HG03571 (cell line): ENCODE measurements at regions not wholly inside any gene's neighbourhood (a gene's known extent, or its start where the extent isn't known, plus 50 kb on each side); places are given as distances from the start of the nearest gene placed in this dataset.
A peak's percentile ranks its signal among the peaks of the same experiment; 100 is the strongest.

ENCODE experiments used
- ATAC-seq: cut with Tn5 transposase; IDR thresholded peaks from one replicate; pipeline ENCODE4 v1.9.1; 2021; ENCODE audit not compliant: unreplicated experiment

DNA sequence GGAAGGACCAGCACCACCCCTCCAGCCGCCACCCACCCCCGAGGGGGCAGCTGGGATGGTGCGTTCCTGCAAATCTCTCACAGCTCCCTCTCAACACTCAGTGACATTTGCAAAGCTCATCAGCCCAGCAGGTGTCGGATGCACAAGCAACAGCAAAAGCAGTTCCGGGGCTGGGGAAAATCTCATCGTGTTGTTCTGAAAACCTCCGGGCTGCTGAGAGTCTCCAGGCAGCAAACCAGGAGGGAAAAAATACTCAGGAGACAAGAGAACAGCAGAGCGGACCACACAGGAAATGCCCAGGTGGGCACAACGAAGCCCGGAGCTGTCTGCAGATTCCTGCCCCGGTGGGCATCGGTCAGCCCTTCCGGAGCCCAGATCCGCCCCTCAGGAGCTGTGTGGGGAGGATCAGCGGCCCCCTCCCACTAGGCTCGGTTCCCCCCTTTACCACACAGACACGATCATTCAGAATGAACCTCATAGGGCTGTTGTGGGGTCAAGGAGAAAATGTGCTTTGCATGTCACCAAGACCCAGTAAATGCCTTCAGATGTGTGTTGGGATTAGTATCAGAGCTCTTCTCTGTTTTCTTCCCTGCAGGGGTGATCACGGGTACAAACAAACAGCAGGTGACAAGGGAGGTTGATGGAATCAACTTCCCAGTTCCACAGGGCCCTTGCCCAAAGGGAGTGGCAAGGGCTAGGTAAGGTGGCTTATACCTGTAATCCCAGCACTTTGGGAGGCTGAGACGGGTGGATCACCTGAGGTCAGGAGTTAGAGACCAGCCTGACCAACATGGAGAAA, 127.0 kb upstream of the TIAM1 start:
- ATAC-seq = no peak

DNA sequence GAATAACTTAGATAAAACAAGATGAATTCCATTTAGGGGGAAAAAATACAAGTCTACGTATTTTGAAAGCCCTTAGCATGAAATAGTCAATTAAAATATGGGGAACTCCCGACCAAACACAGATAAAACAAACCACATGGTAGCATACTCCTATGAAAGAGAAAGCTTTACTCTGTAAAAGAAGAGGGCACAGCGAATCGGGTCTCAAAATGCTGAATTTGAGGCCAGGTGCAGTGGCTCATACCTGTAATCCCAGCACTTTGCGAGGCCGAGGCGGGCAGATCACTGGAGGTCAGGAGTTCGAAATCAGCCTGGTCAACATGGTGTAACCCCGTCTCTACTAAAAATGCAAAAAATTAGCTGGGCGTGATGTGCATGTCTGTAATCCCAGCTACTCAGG, 116.9 kb upstream of the TIAM1 start:
- no peak for ATAC-seq

DNA sequence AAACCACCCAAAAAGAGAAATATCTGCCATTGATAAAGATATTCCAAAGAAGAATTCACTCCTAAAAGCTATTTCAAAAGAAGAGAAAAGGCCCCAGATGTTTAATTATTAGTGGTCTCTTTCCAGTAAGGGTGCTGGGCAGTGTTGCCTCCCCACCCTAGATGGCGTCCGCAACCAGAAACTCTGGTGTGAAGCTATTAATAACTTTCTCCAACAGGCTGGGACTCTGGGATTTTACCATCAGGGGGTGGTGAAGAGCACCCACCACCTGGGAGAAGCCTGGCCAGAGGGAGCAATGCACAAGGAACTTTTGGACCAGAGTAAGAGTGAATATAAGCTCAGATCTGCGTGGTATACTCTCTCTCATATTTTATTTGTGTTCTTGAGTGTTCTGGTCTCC, 115.4 kb upstream of the TIAM1 start:
- no peak for ATAC-seq

DNA sequence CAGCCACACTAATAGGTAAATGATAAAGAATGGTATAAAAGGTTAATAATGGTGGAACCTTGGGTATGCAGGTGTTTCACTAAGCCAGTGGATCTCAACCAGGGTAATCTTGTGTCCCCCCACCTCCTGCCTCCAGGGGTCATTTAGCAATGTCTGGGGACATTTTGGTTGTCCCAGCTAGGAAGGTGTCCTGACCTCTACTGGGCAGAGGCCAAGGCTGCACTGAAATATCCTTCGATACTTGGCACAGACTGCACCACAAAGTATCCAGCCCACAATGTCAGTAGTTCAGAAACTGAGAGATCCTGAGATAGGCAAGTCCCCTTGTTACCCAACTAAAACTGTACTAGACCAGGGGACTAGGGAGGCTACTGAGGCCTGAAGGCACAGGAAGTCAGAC, 113.6 kb upstream of the TIAM1 start:
- no peak for ATAC-seq

DNA sequence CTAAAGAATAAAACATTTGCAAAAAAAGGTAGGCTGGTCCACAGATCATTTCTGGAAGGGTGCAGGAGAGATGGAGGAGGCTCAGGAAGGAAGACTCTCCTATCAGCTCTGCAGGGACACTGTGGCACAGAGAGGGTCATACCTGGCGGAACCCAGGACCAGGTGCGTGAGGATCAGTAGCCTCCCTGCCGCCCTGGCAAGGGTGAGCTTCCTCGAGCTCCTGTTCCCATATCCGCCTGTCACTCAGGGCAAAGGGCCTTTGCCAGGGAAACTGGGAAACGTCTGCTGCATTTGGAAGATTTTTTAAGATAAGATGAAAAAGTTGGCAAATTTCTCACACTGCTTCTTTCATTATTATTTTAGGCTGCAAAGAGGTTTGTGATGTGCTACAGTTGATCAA, 112.1 kb upstream of the TIAM1 start:
- no peak for ATAC-seq

DNA sequence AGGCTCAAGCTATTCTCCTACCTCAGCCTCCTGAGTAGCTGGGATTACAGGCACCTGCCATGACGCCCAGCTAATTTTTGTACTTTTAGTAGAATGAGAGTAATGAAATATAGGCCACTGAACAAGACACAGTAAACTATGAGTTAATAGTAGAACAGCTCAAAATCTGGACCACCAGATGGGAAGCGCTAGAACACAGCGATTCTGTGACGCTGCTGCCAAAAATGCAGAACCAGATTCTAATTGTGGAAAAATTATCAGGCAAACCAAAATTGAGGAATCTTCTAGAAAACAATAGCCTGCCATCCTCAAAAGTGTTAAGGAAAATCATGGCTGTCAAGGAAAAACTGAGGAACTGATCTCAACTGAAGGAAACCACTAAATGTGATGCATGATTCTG, 111.4 kb upstream of the TIAM1 start:
- no peak for ATAC-seq

DNA sequence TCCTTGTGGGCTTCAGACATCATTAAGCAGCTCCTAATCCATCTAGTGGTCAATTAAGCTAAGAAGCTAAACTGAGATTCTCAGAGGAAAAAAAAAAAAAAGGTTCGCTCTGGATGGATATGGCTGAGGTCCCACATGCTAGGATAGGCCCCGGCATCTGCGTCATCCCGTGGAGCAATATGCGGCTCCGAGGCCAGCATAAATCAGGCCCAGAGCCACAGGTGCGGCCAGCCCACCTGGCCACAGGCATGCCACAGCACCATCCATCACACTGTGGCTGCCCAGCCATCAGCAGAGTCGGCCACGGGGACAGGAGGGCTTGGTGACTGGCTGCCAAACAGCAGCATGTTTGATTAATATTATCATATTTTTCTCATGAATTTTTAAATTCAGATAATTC, 106.9 kb upstream of the TIAM1 start:
- no peak for ATAC-seq

DNA sequence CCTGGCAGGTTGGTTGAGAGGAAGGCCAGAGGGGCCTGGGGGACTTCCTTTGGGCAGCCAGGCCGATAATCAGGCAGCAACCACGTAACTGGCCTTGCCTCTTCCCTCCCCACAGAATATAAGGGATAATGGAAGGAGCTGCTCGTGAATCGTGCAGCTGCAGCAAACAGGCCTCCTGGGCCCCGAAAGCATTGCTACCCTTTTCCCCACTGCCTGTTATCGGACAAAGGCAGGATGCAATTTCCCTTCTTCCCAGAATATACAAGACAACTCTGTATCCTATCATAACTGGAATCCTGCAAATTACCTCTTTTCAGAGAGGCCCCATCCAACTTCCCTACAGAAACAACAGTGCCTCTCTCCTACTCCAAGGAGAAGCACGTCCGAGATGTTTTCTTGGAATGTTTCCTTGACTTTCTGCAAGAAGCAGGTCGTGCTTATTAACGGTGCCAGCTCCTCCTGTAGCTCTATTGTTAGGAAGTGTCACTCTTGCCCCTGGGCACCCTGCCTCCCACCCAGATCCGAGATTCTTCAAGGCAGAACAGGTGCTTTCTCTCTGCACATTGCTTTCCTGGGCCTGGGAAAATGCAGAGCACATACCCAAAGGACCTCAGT, 106.0 kb upstream of the TIAM1 start:
- no peak for ATAC-seq

DNA sequence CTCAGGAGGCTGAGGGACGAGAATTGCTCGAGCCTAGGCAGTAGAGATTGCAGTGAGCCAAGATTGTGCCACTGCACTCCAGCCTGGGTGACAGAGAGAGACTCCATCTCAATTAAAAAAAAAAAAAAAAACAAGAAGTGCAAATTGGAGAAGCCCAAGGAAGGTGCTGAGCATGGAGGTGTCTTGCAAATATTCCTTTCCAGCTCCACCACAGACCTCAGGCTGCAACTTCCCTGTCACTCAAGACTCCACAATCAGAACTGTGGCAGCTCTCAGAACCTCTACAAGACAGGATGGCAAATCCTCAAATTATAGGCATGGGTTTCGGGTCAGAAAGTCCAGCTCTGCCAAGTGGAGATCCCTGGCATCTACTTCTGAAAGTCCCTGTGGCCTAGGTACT, 104.4 kb upstream of the TIAM1 start:
- ATAC-seq = no peak

DNA sequence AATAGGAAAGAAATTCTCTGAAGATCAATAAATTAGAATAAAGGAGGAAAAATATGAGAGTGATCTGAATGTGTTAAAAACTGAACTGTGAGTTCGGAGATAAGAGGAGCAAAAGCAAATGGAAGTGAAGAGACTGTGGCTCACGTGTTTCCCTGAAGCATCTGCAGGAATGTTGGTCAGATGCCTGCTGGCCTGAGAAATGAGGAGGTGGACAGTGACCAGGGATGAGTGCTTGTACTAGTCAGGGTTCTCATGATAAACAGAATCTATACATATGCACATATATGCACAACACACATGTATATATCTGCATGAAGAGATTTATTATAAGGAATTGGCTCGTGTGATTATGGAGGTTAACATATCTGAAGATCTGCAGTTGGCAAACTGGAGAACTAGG, 103.4 kb upstream of the TIAM1 start:
- ATAC-seq = no peak

DNA sequence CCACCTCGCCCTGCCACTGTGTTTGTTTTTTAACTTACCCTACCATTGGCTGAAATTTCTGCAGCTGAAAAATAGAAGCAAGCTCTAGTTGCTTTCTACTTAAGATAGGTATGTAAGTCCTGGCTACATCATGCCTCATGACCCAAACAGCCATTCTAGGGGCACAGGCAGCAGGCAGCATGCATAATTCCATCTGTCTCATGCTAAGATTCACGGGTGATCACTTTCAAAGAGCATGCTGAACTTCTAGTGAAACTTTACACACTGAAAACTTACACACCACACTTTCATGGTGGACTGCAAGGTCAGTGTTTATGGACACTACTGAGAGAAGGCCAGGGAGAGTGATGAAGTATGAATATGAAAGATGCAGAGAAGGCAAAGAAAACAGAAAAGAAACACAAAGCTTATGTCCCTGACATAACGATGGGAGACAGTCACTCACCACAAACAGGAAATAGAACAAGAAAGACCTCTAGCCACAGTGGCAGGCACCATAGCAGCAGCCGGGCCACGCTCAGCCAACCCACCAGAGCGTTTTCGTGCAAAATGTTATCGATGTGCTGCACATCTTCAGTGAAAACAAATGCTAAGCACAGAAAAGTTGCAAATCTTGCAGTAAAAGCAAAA, 102.3 kb upstream of the TIAM1 start:
- ATAC-seq = peak; percentile 64

DNA sequence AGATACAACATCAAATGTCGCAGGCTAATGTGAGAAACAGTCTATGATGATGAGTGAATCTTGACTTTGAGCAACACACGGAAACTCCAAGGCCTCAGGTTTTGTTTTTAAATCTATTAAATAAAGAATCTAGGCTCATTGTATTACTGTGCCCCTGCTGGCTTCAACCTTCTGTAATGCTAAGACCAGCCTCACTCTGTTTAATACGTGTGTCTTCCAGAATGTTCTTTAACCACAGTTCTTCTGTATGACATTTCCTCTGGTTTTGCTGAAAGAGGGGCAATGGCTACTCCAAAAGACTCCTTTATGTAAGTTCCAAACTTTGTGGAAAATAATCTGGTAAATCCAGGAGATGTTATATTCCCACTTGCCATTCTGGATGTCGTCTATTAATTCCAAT, 101.1 kb upstream of the TIAM1 start:
- no peak for ATAC-seq

DNA sequence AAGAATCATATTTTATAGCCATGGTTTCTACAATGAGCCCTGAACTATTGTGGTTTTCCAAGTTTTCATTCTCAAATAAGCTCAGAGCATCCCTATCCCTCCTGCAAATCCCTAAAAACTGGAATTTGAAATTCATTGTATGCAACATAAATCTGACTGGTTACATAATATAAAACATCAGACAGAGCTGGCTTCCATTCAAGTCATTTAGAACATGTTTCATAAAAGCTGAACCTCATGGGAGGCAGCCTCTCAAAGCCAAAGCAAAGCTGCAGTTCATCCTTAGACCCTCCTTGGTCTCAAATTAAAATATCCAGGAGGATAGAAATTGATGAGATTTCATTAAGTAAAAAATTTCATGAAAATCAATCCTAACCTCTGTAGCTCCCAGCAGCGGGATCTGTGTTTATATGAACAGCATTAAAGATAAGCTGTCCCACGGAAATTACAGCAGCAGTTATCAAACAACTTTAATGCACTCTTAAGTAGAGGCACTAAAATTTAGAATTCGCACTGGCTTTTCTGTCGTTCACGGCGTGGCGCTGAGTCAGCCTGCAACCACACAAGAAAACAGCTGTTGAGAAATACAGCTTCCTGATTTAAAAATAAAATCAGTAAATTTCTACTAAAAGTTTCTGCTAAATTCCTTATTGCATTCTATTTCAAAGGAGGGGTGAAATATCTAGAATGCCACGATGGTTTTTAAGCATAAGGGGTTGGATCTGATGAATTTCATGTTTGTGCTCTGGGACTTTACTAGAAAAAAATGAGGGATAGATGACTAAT, 99.9 kb upstream of the TIAM1 start:
- no peak for ATAC-seq

DNA sequence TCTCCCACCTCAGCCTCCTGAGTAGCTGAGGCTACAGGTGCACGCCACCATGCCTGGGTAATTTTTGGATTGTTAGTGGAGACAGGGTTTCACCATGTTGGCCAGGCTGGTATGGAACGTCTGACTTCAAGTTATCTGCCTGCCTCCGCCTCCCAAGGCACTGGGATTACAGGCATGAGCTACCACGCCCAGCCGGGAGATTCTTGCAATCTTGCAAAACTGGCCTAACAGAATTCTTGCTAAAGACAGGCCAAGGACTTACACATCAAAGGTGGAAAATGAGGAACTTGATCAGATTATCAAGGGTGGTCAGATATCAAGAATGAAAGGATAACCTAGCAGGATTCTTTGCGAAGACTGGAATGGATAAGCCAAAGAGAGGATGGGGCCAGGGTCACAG, 98.3 kb upstream of the TIAM1 start:
- ATAC-seq = no peak

DNA sequence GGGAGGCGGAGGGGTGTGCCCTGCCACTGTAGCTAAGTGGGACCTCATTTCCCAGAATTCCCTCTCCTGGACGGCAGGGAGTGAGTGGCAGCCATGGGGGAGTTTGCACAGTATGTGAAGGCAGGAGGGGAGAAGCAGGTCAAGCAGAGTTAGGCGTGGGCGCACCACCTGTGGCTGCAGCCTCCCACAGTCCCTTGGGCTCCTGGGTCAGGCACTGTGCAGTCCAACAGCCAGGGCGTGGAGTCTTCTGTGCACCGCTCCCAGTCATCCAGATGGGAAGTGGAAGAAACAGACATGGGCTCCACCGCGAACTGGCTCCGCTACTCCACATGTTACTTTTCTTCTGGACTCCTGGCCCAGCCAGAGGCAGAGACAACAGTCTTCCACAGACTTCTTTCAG, 85.4 kb upstream of the TIAM1 start:
- no peak for ATAC-seq

DNA sequence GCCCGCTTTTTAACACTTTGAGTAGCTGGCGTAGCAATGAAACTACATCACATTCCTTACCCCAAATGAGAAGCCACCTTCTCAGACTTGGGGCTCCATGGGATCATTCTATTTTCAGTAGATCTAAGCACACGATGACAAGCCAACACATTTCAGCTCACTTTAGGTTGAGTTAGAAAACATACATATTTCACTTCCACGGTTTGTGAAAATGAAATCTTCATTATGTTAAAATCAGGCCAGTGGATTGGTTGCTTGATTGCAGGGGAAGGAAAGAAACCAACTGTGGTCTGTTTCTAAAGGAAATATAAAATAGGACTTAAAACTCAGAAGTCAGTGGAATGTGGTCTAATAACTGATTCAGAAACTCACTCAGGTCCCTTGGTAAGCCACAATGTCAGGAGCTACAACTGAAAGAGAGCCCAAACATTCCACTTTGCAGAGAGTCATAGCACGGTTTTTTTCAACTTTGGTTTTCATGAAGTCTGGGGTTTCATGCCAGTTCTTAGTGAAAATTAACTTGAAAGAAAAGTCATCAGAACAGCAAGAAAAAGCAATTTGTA, 82.3 kb upstream of the TIAM1 start:
- ATAC-seq = no peak

DNA sequence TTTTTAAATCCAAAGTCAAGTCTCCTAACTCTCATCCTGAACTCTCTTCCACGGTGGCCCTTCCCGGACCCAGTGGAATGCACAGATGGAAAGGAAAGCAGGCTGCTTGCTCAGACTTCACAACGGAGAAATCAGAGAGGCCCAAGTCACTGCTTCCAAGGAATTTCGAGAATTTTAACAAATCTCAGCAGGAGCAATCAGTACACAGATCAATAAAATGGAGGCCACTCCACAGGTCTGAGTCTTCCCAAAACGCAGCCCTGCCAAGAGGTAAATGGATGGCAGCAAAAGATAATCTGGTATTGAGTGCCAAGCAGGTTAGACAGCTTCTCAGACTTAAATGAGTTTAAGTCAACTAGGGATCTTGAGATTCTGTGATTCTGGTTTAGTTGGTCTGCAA, 81.1 kb upstream of the TIAM1 start:
- ATAC-seq = no peak

DNA sequence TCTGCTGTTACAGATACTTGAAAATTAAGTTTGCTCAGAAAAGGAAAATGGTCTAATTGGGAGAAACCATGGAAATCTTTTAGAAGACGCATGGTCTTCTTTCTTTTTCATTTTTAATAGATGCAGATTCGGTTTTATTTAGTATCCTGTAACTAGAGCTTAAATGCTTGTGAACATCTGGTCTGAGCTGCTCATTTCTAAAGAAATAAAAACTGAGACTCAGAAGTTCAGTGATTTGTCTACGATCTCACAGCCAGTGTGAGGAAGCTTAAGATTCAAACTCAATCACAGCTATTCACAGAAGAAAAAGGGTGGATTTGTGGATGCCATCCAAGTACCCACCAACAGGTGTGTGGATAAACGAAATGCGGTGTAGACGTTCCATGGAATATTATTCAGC, 80.0 kb upstream of the TIAM1 start:
- no peak for ATAC-seq

DNA sequence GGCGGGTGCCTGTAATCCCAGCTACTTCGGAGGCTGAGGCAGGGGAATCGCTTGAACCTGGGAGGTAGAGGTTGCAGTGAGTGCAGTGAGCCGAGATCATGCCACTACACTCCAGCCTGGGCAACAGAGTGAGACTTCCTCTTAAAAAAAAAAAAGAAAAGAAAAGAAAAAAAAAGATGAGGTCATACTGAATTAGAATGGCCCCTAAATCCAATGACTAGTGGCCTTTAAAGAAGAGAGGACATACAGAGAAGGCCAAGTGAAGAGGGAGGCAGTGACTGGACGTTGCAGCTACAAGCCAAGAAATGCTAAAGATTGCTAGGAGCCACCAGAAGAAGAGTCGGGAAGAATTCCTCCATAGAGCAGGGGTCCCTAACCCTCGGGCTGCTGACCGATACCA, 76.9 kb upstream of the TIAM1 start:
- no peak for ATAC-seq

DNA sequence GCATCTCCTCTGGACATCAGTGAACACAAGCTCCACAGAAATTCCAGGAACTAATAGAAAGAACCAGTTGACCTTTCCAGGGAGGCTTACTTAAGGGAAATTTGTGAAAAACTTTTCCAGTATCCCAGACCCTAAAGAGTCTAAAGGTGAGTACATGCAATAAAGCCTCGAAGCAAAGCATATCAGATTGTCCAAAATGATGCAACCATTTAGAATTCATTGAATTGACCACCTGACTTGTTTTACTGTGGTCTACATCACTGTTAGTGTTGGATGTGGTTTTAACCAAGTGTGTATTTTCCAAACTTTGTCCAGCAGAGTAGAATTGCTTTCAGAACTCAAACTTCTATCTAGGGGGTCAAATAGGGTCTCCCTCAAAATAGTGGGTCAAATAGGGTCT, 76.3 kb upstream of the TIAM1 start:
- ATAC-seq = no peak

DNA sequence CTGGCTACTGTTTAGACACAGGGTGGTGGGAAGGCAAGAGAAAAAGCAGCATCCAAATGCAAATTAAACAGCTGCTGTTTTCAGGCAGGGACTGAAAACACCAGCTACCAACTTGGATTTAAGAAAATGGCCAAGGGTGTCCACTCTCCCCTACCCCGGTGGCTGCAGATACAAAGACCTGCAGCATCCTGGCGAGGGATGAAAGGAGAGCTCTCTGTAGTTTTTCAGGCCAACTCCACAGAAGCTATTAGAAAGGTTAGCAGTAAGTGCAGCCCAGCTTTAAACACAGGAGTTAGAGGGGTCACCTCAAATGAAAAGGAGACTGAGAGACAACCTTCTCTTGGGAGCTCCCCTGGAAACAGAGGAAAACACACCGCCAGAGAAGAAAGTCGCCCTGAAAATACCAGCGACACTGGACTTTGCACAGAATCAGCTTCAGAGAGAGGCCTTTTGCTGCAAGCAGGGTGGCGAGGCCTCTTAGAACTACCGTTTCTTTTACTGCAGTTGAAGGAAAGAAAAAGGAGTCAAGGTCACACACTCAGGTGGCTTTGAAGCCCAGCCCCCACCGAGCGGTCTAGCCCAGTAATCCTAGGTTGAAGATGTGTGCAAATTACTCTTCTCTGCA, 74.4 kb upstream of the TIAM1 start:
- ATAC-seq = no peak
